Daoy (cell line): ENCODE measurements at regions not wholly inside any gene's neighbourhood (a gene's known extent, or its start where the extent isn't known, plus 50 kb on each side); places are given as distances from the start of the nearest gene placed in this dataset.
"Not testable (repeated sequence)": the region's sequence is repeated elsewhere in the genome, so short reads cannot be mapped to it uniquely, and the experiment has no call there.

Source experiments
- DNase-seq: peaks from one replicate; pipeline ENCODE4 v3.0.0-alpha.2; 2015; ENCODE audit warnings: low read depth

DNA sequence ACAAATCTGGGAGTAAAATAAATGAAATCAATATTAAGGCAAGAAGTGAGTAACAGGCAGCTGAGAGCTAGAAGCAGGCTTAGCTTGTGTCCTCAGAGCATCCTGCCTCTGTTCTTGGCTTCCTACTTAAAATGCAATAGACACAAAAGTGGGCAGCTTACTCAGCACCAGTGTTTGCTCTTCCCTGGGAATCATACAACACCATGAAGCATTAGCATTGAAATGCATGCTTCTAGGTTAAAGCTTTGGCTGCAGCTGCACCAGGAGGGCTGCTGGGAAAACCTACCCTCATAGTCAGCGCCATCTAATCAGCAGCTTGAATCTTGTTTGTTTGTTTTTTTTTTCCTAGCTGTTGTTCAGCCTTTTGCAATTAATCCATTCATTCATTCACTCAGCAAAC is 104.2 kb upstream of the VWC2 start:
- no peak for DNase-seq

DNA sequence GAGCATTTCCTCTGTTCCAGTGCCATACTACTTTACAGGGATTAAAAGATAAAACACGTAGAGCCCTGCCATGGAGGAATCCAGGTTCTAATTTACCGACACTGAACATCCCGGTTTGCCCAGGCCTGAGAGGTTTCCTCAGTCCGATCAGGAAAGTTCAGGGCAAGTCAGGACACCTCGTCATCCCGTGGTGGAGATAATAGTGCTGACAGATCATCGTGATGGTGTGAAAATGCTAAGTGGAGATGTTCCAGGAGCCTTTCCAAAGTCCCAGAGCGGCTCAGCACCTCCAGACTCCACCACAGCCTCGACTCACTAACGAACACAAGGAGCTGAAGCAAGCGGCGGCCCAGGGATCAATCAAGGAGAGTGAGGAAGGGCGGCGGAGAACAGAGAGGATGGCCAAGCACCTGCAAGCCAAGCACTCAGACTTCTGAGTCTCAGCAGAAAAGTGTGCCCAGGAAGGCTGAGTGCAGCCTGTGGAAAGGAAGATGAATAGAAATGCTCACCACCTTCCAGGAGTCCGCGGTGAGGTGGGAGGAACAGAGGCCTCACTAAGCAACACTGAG is 103.7 kb upstream of the VWC2 start:
- DNase-seq = no peak

DNA sequence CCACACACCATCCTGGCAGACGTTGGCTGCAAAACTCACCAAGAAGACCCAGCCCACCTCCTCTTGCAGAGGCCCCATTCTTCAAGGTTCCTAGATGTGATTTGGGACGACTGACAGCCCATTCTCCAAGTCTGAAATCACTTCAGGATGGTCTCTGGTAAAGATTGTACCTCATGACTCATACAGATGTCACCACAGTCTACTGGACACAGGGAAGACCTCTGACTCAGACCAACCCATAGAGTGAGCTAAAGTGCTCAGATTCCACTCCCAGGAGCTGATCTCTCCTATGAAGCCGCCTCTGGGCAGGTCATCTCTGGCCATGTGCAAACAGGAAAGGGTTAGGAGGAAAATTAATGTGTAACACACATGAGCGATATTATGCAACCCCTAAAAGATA is 102.4 kb upstream of the VWC2 start:
- DNase-seq = no peak

GRCh38 chr7:49692516-49692915 is 80.9 kb upstream of the VWC2 start:
- no peak for DNase-seq

- no peak for DNase-seq
Measured at GRCh38 chr7:49695971-49696370, 77.5 kb upstream of the VWC2 start.

DNA sequence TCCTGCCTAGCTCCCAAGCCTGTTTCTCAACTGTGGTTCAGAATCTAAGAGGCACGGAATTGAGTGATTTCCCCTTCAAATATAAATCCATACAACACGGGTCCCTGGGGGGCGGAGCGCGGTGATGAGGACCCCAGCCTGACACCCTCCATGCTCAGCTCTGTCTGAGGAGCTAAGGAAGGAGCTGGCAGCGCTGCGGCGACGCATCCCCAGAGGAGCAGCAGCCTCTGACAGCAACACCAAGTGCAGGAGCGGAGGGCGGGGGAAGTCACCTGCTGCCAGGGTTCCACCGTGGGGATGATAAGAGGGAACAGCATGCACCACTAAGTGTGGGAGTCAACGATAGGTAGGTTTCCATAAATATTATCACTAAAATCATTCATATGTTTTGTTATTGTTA is 72.6 kb upstream of the VWC2 start:
- DNase-seq = no peak

DNA sequence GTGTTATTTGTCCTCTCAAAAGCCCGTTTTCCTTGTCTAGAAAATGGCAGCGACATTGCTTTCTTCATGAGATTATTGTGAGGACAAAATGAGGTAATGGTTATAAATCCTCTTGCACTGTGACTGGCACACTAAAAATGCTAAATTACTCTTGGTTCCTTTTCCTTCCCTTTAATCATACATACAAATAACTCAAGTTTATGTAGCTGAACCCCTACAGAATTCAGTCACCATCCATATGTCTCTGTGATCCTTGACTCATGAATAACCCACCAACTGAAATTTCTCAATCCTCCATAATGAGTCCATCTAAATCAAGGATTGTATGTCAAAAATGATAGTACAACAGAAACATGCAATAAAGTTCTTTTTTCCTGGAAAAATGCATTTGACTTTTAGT is 71.3 kb upstream of the VWC2 start:
- no peak for DNase-seq

GRCh38 chr7:49703337-49703736 is 70.1 kb upstream of the VWC2 start:
- DNase-seq = no peak

DNA sequence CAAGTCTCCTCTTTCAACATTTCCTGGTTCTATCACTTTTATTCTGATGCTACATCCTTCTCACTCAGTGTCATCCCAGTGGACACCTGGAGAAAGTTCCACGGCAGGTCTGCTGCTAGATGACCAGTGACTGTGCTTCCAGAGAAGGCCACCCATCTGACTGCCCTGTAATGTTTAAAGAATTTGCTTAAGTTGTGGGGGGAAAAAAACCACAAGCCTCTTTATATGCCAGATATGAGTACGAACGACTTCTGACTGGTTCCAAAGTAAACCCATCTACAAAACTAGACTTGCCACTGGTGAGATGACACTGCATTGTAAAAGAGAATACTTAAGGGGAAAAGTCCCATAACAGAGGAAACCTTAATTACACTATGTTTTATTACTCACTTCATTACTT is 69.6 kb upstream of the VWC2 start:
- DNase-seq = no peak

DNA sequence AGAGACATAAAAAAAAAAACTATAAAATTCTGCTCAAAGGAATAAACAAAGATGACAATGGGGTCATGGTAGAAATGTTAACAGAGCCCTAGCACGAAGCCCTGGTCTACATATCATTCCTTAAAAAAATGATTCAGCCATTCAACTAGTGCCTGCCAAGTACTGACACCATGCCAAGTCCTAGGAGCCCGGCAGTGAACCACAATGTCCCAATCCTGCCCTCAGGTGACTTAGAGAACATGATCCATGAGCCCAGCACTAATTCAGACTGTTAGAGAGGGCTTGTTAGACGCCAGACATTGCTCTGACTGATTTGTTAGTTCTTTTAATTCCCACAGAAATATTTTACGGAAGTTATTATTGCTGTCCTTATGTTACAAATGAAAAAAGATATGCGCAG is 67.3 kb upstream of the VWC2 start:
- no peak for DNase-seq

DNA sequence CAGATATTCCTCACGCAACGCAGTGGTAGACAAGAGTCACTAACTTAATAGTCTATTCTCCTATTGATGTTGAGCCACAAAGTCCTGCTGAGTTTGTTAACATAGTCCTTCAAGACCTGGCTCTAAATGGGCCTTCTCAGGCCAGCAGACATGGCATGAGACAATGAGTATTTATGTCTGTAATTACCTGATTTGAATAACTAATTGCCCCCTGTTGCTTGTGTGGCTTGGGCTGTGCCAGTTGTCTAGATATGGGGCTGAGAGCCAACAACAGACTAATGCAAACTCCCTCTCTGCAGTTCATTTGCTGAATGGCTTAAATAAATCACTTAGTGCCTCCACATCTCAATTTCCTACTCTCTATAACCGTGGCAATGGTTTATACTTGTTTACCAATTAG is 65.5 kb upstream of the VWC2 start:
- DNase-seq = no peak

DNA sequence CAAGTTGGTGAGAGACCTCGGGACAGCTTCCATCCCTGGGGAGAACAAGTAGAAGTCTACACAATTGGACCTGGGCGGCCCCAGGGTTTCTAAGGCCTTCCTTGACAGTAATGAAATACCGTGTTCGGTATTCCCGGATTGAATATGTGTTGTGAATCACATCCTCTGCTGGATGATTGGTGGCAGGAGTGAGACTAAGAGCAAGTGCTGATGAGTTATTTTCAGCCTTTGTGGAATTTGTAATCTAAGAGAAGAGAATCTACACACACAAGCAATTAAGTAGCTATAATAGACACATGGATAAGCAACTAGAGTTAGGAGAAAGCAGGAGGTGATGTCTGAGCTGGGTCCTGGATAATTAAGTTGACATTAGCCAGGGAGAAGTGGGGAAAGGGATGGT is 64.8 kb upstream of the VWC2 start:
- no peak for DNase-seq

DNA sequence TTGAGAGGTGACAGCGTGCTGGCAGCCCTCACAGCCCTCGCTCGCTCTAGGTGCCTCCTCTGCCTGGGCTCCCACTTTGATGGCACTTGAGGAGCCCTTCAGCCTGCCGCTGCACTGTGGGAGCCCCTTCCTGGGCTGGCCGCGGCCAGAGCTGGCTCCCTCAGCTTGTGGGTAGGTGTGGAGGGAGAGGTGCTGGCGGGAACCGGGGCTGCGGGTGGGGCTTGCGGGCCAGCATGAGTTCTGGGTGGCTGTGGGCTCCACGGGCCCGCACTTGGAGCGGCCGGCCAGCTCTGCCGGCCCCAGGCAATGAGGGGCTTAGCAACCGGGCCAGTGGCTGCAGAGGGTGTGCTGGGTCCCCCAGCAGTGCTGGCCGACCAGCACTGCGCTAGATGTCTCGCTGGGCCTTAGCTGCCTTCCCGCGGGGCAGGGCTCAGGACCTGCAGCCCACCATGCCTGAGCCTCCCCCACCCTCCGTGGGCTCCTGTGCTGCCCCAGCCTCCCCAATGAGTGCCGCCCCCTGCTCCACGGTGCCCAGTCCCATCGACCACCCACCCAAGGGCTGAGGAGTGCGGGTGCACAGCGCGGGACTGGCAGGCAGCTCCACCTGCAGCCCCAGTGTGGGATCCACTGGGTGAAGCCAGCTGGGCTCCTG is 62.2 kb upstream of the VWC2 start:
- not testable (repeated sequence) for DNase-seq

DNA sequence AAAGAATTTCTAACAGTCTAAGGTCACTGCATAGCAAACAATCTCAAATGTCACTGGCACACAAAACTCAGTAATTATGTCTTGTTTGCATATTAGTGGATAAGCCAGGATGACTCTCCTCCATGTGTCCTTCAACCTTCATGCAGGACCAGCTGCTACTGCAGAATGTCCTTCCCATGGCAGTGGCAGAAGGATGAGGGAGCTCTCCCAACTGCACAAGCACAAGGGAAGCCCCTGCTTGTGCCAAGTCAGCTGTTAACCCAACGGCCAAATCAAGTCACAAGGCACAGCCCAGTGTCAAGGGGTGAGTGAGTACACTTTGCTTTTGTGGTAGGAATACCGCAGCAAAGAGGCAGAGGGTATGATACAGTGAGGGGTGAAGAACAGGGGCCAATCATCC is 59.3 kb upstream of the VWC2 start:
- no peak for DNase-seq

GRCh38 chr7:49715486-49715885 is 58.0 kb upstream of the VWC2 start:
- DNase-seq = no peak

DNA sequence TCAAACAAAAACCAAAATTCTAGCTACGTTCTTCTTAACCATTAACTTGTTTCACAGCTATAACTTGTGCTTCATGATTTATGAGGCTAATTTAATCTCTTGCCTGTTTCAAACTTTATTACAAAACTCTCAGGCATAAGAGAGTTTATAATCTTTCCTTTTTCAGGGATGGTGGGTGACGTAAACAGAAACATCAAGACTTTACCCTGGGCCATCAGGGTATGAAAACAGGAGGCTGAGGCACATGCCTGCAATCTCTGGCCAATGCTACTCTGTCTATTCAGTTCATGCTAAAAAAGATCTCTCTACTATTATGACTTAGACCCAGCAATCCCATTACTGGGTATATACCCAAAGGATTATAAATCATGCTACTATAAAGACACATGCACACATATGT is 55.9 kb upstream of the VWC2 start:
- no peak for DNase-seq

DNA sequence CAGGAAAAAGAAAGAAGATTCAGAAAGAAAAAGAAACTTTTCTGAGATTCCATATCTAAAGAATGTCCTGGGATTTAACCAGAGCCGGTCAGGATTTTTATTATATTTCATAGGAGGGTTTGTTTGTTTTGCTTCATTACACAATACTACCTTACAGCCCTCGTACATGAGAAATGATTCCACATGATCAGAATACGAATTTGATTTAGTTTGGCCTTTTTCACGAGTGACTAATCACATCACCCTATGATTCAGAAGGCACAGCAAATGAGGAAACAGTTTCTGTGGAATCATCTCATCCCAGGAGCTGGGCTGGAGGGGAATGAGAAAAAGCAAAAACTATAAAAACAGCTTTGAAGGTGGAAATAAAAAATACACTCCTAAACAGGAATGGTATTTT is 54.7 kb upstream of the VWC2 start:
- no peak for DNase-seq

DNA sequence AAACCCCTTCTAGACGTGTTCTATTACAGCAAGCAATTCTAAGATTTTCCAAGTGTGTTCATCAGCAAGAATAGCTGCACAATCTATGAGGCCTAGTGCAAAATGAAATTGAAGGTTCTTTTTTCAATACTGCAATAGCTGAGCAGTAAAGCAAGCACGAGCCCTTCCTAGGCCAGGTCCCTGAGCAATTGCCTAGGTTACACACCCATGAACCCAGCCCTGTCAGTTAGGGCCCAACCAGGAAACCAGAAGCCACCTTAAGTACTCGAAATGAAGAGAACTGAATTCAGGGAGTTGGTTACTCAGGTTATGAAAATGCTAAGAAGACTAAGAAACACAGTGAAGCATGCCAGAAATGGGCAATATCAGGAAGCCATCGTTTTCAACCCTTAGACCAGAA is 52.0 kb upstream of the VWC2 start:
- no peak for DNase-seq
